Fibroblast of skin of left biceps (primary cell): ENCODE measurements at regions not wholly inside any gene's neighbourhood (a gene's known extent, or its start where the extent isn't known, plus 50 kb on each side); places are given as distances from the start of the nearest gene placed in this dataset.
A peak's percentile ranks its signal among the peaks of the same experiment; 100 is the strongest.

ENCODE experiments used
- DNase-seq, 2 experiments: peaks; one replicate each; pipeline ENCODE4 v3.0.0-alpha.2; 2013; ENCODE audit warnings: low read depth in 2 of 2

- no peak for DNase-seq
These were observed 65.0 kb upstream of the SLC2A12 start for GRCh38 chr6:134117409-134117808.

- DNase-seq, result no peak
These were observed 63.3 kb upstream of the SLC2A12 start for GRCh38 chr6:134115715-134116074.

- DNase-seq, result no peak
These were observed 62.7 kb upstream of the SLC2A12 start for GRCh38 chr6:134114918-134115714.

- no peak for DNase-seq
These were observed 62.1 kb upstream of the SLC2A12 start for GRCh38 chr6:134114489-134114888.

- no peak for DNase-seq
These were observed 59.3 kb upstream of the SLC2A12 start for GRCh38 chr6:134111726-134112125.

- peak in 1 of 2 experiments; percentile 12 for DNase-seq
These were observed 58.7 kb upstream of the SLC2A12 start for GRCh38 chr6:134111062-134111677.

GRCh38 chr6:134106702-134107101 is 54.3 kb upstream of the SLC2A12 start:
- no peak for DNase-seq

- no peak for DNase-seq
These were observed 53.5 kb upstream of the SLC2A12 start for GRCh38 chr6:134105940-134106339.

- DNase-seq, result no peak
These were observed 50.6 kb upstream of the SLC2A12 start for GRCh38 chr6:134103006-134103405.
